HG03095 (cell line): ENCODE measurements at regions not wholly inside any gene's neighbourhood (a gene's known extent, or its start where the extent isn't known, plus 50 kb on each side); places are given as distances from the start of the nearest gene placed in this dataset.

ENCODE experiments used
- ATAC-seq: cut with Tn5 transposase; IDR thresholded peaks from one replicate; pipeline ENCODE4 v1.9.1; 2021; ENCODE audit warnings: moderate library complexity; ENCODE audit not compliant: unreplicated experiment

- ATAC-seq: no peak
These were observed 124.0 kb upstream of the UNC5C start for GRCh38 chr4:95672811-95673210.

- no peak for ATAC-seq
These were observed 111.9 kb upstream of the UNC5C start for GRCh38 chr4:95660719-95661118.

DNA sequence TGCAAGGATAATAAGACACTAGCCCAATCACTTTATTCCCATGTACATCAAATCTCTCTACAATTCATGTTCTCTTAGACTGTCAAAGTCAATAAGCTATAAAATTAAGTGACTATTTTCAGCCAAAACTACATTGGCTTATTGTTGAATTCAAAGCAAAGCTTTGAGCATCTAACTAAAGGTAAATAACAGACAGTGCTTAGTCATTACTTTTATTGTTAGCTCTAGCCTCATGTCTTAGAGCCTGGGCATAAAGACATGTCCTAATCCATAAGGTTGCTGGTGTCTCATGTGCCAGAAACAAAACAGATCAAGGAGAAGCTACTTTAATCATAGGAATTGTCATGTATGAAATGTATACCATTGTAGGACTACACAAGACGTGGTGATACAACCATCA is 103.1 kb upstream of the UNC5C start:
- no peak for ATAC-seq

GRCh38 chr4:95644417-95644816 is 95.6 kb upstream of the UNC5C start:
- ATAC-seq: no peak

GRCh38 chr4:95643627-95644026 is 94.9 kb upstream of the UNC5C start:
- ATAC-seq: no peak

DNA sequence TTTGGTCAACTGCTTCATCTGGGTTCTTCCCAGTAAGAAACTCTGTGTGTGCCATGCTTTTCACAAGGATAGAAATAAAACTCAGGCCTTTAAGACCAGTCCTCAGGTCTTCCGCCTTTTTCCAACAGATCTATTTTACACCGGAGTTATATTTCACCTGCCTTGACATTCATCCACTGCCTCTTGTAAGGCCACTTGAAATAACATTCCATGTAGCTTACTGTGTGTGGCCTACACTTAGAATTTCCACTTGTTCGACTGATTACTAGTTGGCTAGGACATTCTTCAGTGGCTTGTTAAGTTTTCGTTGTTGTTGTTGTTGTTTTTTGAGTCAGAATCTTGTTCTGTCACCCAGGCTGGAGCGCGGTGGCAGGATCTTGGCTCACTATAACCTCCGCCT is 92.8 kb upstream of the UNC5C start:
- no peak for ATAC-seq

- no peak for ATAC-seq
These were observed 91.5 kb upstream of the UNC5C start for GRCh38 chr4:95640311-95640710.

- ATAC-seq: no peak
These were observed 90.2 kb upstream of the UNC5C start for GRCh38 chr4:95638920-95639501.

- no peak for ATAC-seq
These were observed 88.3 kb upstream of the UNC5C start for GRCh38 chr4:95637043-95637600.

- ATAC-seq: no peak
These were observed 87.3 kb upstream of the UNC5C start for GRCh38 chr4:95636061-95636460.

- no peak for ATAC-seq
These were observed 78.9 kb upstream of the UNC5C start for GRCh38 chr4:95627709-95628108.

DNA sequence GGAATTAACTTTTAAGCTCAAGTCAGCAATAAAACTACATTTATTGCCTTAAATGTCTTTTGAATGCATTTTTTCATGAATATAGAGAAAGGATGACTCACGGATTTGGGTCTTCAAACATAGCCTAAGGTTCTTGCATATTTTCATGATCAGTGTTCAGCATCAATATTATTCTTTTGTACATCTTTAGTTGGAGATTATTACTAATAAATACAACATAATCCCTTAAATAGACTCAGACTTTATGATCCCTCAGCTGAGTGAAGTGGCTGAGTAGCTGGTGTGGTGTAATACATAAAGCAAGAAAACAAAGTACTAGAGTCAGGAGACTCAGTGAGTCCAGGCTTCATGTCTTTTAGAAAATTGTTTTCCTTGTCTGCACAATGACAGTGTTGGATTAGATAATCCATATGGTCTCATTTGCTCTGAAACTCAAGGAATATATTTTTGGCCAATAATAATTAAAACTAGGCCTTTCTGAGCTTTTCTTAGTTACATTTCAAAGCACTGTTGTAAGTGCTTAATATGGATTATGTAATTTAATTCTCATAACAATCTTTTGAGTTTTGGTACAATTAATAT is 78.3 kb upstream of the UNC5C start:
- ATAC-seq: no peak

- no peak for ATAC-seq
These were observed 76.2 kb upstream of the UNC5C start for GRCh38 chr4:95625020-95625419.

DNA sequence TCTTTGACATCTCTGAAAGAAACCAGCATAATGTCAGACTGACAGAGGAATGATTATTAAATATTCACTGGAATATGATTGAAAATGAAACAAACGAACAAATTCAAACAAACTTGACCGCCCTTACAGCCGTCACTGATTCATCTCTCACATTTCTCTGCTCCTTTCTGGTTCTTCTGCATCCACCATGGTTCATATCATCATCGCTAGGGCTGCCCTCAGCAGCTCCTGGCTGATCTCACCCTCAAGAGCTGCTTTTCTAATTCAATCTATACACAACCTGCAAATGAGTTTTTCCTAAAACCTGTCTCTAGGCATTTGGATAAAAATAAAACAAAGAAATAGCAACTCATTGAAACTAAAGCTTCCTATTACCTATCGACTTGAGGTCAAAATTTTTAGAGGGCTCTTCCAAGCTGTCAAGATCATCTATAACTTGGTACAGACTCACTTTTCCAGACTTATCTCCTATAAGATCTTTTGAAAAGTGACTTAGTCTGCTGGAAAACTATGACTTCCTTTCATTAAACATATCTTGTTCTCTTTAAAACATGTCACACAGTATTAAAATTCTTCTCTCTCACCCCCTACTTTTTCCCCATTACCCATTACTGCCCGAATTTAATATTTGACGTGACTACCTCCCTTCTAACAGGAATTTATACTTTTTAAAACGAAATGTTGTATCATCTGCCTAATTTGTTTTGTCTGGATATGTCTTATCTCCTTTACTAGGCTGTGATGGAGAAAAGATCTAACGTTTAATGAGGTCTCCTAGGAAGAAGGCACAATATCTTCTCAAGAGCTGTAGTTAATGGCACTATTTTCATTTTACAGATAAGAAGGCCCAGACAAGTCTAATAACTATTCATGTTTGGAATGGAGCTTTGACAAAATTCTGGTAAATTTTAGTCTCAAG is 71.0 kb upstream of the UNC5C start:
- ATAC-seq: no peak

DNA sequence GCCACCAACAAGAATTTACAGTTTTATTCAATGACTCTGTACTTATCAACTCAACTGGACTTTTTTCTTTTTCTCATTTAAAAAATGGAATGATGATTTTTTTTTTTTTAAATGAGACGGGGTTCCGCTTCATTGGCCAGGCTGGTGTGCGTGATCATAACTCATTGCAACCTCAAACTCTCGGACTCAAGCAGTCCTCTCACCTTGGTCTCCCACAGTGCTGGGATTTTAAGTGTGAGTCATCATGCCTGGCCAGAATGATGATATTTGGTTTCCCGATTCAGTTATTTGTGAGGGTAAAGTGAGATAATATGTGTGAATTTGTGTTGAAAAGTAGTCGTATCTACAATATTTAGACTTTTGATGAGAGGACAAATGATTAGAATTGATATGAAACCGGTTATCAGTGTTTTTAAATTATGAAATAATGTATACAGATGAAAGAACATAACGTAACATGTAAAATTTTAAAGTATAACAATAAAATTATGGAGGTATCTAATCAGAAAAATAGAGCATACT is 66.0 kb upstream of the UNC5C start:
- no peak for ATAC-seq

GRCh38 chr4:95610061-95610569 is 61.3 kb upstream of the UNC5C start:
- no peak for ATAC-seq

- no peak for ATAC-seq
These were observed 58.0 kb upstream of the UNC5C start for GRCh38 chr4:95606739-95607138.

DNA sequence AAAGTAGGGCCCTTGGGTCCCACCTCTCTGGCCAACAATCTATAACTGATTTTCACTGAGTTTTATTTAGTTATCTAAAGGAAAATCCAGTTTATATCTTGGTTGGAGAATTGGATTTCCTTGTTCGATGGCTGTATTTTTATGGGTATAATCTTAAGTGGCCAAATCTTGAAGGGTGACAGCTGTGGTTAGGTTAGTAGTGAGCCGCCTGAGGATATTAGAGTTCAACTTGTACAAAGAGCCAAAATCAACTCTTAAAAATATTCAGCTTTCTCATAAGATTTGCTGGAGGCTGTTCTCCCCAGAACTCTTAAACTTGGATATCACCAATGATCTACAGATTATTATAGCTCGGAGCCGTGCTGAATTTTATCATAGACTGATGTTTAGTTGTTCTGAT is 54.6 kb upstream of the UNC5C start:
- ATAC-seq: no peak

GRCh38 chr4:95602872-95603271 is 54.1 kb upstream of the UNC5C start:
- ATAC-seq: no peak

- ATAC-seq: no peak
These were observed 52.6 kb upstream of the UNC5C start for GRCh38 chr4:95601356-95601755.

DNA sequence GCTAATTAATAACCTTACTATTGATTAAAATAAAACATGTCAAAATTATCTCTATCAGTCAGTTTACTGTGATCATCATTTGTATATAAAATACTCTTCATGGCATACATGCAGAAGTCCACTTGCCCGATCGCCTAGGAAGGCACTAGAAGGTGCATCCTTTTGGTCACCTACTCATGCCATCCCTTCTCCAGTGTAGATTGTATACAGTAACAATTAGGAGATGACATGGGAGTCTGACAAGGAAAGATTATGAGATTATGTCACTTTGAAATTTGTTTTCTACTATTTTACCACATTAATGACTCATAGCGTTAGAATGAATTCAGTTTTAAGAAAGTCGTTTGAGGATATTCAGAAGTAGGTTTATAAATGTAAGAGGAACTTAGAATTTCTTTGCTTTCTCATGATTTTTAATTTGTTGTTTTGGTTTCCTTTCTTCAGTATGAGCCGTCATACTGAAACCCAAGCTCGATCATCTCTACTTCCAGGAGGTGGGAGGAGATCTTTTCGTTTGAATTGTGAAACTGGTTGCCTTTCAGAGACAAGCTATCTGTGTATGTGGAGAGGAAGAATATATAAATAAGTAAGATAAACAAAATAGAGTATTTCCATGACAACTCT is 51.1 kb upstream of the UNC5C start:
- peak; percentile 84 for ATAC-seq
